GM12874 (cell line): ENCODE measurements at regions not wholly inside any gene's neighbourhood (a gene's known extent, or its start where the extent isn't known, plus 50 kb on each side); places are given as distances from the start of the nearest gene placed in this dataset.

Experiments
- TF ChIP-seq, protein P1 (sequence below): IDR thresholded peaks from 2 replicates; pipeline ENCODE4 v1.5.1; 2011; ENCODE audit warnings: low read depth, mild to moderate bottlenecking, control low read depth, low read length, moderate library complexity; ENCODE audit not compliant: insufficient read depth

DNA sequence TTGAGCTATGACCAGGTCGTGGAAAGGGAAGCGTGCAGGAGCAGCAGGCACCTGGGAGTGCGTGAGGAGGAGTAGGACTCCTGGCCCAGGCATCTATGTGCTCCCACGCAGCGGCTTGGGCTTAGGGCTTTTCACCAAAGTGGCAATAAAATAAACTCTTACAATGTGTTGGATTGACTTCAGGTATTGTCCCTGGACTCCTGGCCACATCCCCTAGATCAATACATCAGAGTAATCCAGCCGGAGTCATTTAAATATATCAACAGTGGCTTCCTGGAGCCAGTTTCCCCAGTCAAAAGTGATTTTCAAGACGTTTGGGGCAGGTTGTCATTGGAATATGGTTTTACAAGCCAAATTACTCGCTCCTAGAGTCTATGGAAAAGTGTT, 344.4 kb downstream of the WDR11 start:
- TF ChIP-seq, protein P1, sequence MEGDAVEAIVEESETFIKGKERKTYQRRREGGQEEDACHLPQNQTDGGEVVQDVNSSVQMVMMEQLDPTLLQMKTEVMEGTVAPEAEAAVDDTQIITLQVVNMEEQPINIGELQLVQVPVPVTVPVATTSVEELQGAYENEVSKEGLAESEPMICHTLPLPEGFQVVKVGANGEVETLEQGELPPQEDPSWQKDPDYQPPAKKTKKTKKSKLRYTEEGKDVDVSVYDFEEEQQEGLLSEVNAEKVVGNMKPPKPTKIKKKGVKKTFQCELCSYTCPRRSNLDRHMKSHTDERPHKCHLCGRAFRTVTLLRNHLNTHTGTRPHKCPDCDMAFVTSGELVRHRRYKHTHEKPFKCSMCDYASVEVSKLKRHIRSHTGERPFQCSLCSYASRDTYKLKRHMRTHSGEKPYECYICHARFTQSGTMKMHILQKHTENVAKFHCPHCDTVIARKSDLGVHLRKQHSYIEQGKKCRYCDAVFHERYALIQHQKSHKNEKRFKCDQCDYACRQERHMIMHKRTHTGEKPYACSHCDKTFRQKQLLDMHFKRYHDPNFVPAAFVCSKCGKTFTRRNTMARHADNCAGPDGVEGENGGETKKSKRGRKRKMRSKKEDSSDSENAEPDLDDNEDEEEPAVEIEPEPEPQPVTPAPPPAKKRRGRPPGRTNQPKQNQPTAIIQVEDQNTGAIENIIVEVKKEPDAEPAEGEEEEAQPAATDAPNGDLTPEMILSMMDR: no peak

DNA sequence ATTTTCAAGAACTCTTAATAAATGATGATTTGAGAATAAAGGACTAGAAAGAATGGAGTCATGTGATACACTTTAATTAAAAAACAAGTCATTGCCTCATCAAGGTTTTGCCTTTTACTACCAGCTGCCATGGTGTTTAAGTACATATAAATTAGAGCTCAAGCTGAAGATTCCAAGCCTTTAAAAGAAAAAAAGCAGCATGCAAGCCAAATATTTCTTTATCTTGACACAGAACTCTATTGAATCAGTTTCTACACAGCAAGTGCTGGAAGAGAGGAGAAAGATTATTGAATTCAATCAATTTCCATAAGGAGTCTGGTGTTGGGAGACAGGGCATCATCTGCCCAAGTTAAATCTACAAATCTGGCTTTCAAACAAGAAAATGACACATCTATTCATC, 347.9 kb downstream of the WDR11 start:
- TF ChIP-seq, protein P1: no peak

DNA sequence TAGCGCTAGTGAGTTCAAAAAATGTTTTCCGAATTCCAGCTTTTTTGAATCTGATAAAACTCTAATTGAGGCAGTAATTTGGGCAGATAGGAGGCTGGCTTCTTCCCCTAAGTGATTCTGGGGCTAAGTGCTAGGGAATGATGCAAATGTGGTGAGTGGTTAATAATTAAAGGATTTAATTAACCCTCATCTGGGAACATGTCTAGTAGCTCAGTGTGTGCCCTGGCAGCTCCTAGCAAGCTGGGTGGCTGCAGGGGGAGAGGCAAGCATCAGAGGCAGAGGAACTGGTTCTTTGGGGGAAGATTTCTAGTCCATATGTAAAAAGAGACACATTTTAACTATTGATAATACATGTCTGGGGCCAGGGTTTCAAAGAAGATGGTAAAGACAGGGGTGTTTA, 354.5 kb downstream of the WDR11 start:
- TF ChIP-seq, protein P1: no peak

DNA sequence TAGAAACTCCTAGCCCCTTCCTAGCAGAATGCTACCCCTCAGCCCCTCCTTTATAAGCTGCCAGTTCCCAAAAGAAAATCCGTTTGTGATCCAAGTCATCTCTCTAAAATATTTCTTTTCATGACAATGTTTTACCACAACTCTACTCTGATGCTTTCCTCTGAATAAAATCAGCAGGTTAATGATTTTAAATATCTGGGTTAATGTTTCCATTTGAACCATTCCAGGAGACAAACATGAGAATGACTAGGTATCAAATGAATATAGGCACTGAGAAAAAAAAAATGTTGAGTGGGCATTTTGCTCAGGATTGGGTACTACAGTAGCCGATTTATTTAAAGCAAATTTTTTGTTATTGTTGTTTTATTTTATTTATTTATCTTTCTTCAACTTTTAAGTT, 360.3 kb downstream of the WDR11 start:
- TF ChIP-seq, protein P1: no peak

DNA sequence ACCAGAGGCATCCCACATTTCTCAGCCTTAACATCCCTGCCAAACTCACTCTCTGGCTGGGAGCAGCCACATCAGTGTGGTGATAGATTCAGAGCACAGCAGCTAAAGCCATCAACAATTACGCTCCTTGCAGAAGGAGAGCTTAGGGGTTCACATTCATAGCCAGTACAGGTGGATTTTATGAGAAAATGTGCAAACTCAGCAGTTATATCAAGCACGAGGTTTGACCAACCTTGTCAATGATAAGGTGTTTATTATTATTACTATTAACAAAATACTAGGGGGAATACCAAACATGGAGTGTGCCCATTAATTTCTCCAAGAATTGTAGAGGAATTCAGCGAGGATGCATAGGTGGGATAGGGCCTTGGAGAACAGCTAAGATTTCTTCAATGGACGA, 362.3 kb downstream of the WDR11 start:
- TF ChIP-seq, protein P1: no peak

DNA sequence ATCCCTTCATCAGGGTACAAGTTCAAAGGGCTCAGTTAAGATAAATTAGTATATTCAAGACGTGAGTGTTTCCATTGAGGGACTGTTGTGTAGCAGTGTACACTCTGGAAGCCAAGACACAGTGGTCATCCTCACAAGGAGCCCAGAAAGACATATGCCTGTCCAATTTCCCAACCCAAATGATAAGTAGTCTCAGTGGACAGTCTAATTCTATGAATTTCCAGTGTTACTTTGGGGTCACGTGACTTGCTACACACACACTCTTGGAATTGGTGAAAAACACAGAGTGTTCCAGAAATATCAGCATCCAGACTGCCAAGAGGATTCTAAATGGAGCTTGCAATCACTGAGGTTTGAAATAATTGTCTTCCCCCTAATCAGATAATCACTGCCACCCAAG, 365.1 kb downstream of the WDR11 start:
- TF ChIP-seq, protein P1: no peak

DNA sequence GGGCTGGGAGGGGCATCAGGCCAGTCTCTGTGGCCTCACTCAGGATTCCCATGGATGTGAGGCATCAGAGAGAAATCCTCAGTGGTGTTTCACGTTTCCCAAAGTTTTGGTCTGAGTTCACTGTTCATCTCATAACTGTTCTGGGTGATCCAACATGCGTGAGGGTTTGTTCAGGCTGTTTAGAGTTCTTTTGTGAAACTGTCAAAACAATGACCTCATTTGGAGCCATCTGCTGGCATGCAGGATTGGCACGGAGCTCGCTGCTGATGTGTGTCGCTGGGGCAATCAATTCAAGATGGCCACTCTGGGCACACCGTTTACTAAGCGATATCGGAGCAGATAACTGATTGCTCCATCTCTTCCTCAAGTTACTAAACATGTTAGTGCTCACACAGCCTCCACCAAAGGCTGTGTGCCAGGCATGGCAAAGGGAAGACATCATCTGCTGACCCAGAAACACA, 365.6 kb downstream of the WDR11 start:
- TF ChIP-seq, protein P1: no peak

DNA sequence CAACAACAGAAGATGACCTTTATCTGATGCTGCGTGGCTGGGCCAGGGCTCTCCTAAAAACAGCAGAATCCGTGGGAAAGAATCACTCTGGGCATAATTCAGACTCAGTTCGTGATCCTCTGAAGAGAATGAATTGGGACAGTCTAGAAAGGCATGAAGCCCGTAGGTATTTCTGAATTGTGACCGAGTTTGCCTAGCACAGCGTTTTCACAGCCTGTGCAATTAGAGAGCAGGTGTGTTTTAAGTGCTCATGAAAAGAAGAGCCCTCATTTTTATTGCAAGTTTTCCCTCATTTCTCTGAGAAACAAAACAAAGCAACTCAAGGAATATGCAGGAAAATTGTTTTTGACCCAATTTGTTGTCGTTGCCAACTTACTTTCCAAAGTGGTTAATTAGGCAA, 366.2 kb downstream of the WDR11 start:
- TF ChIP-seq, protein P1: no peak
